ENCODE measurements at regions not wholly inside any gene's neighbourhood (a gene's known extent, or its start where the extent isn't known, plus 50 kb on each side); places are given as distances from the start of the nearest gene placed in this dataset.
"Not testable (repeated sequence)": the region's sequence is repeated elsewhere in the genome, so short reads cannot be mapped to it uniquely, and the experiment has no call there.

- H3K27ac ChIP-seq; intact Hi-C loops (cut with DNase I); H3K4me3 ChIP-seq; H3K4me1 ChIP-seq (ENCODE audit: insufficient read depth); H3K9me3 ChIP-seq; H3K36me3 ChIP-seq; H3K27me3 ChIP-seq; DNase-seq: not testable (repeated sequence)
- WGBS, 3 donors = 80 to 93% (median 88%) methylated on average over 9 of the region's 9 CpGs
Observed at GRCh38 chr10:29363930-29364329, 75.1 kb downstream of the LYZL1 start.

GRCh38 chr10:29366206-29366605 is 77.3 kb downstream of the LYZL1 start:
- intact Hi-C loops (cut with DNase I); H3K4me3 ChIP-seq; H3K27me3 ChIP-seq; H3K4me1 ChIP-seq (ENCODE audit: insufficient read depth); DNase-seq; H3K9me3 ChIP-seq; H3K27ac ChIP-seq; H3K36me3 ChIP-seq: not testable (repeated sequence)
- 92 to 99% (median 92%) methylated on average over 15 to 27 of the region's 27 CpGs for WGBS, 3 donors

- no peaks in the 10 kb centered on the region for H3K9me3 ChIP-seq
- WGBS, 3 donors = 53 to 70% (median 60%) methylated on average over 5 of the region's 5 CpGs
- H3K27me3 ChIP-seq = no peaks in the 10 kb centered on the region
- H3K36me3 ChIP-seq = no peaks in the 10 kb centered on the region
- H3K4me3 ChIP-seq = no peak overlapping the region
- TF ChIP-seq EP300 (IDR thresholded peaks at IDR 0.05) = no peak
- TF ChIP-seq POLR2A (IDR thresholded peaks at IDR 0.05) = no peak
- TF ChIP-seq CTCF (IDR thresholded peaks at IDR 0.05) = no peak
- H3K27ac ChIP-seq = no peak overlapping the region
- DNase-seq = no peak
- H3K4me1 ChIP-seq (ENCODE audit: insufficient read depth) = no peaks in the 10 kb centered on the region
- intact Hi-C loops (cut with DNase I) = no loop called here
Observed at GRCh38 chr10:29369419-29369818, 80.5 kb downstream of the LYZL1 start.

GRCh38 chr10:29370097-29371092 is 81.5 kb downstream of the LYZL1 start:
- TF ChIP-seq EP300 (IDR thresholded peaks at IDR 0.05) (no peak), CTCF (IDR thresholded peaks at IDR 0.05) (no peak)
- no peaks in the 10 kb centered on the region for H3K9me3 ChIP-seq
- no peaks in the 10 kb centered on the region for H3K36me3 ChIP-seq
- intact Hi-C loops (cut with DNase I) = no loop called here
- no peak for DNase-seq
- no peak overlapping the region for H3K27ac ChIP-seq
- no peak overlapping the region for H3K4me3 ChIP-seq
- H3K27me3 ChIP-seq = no peaks in the 10 kb centered on the region
- WGBS, 3 donors = 54 to 64% (median 61%) methylated on average over 17 of the region's 17 CpGs
- no peaks in the 10 kb centered on the region for H3K4me1 ChIP-seq (ENCODE audit: insufficient read depth)

- DNase-seq = no peak
- 81 to 85% (median 81%) methylated on average over 5 of the region's 5 CpGs for whole genome bisulfite sequencing, 3 donors
- Histone ChIP-seq H3K4me1 (ENCODE audit: insufficient read depth) (no peaks in the 10 kb centered on the region), H3K36me3 (no peaks in the 10 kb centered on the region), H3K27me3 (no peaks in the 10 kb centered on the region), H3K27ac (no peak overlapping the region), H3K4me3 (no peak overlapping the region), H3K9me3 (no peaks in the 10 kb centered on the region)
- intact Hi-C loops (cut with DNase I) = no loop called here
- TF ChIP-seq EP300 (IDR thresholded peaks at IDR 0.05) = no peak
- no peak for TF ChIP-seq POLR2A (IDR thresholded peaks at IDR 0.05)
- TF ChIP-seq CTCF (IDR thresholded peaks at IDR 0.05) = no peak
Observed at GRCh38 chr10:29372920-29373319, 84.0 kb downstream of the LYZL1 start.

Measured in ovary (tissue), 7 donors.